ENCODE measurements at regions not wholly inside any gene's neighbourhood (a gene's known extent, or its start where the extent isn't known, plus 50 kb on each side); places are given as distances from the start of the nearest gene placed in this dataset.

DNA sequence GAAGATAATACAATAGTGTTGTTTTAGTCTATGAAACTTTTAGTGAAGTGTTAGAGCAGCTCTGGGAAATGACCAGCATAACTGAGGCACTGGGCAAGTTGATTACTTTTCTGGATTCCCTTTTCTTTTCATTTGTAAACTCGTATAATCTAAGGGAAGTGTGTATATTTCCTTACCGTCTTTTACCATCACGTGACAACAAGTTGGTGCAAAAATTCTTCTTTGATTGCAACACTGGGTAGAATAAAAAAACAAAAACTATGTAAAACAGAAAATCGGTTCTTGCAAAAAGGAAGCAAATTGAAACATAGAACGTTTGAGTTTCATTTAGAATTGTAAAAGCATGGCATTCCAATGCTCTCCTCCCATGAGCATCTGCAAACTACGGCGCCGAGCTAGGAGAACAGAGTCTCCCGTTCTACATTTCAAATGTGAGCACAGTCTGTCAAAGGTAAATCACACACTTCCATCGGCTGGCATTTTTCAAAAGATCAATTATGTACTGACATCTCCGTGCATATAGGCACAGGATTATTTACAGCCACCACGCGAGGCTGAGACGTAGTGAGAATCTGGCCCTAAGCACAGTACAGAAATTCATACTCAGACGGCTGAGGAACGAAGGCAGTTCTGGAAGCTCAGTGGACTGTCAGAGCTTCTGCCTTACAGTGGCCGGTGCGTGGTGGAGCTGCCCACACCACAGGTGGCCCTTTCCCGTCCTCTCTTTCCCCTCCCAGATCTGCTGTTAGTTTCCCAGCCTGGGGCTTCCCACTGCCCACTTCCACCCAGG lies 314.0 kb downstream of the BMP7 start:
- no peak for TF ChIP-seq CTCF (IDR thresholded peaks at IDR 0.05)
- TF ChIP-seq POLR2AphosphoS5 (IDR thresholded peaks at IDR 0.05) = no peak
- TF ChIP-seq POLR2A (IDR thresholded peaks at IDR 0.05) = no peak
